ENCODE measurements at regions not wholly inside any gene's neighbourhood (a gene's known extent, or its start where the extent isn't known, plus 50 kb on each side); places are given as distances from the start of the nearest gene placed in this dataset.

GRCh38 chrX:39475372-39475771, 622.4 kb downstream of the BCOR start:
- Mint-ChIP-seq H3K27me3 (no peaks in the 10 kb centered on the region), H3K36me3 (ENCODE audit: insufficient read depth) (no peaks in the 10 kb centered on the region), H3K9me3 (ENCODE audit: low read depth) (peaks cover 26% of the 10 kb centered on the region), H3K27ac (peak overlapping the region; percentile 5), H3K4me3 (ENCODE audit: low read depth) (peak overlapping the region; percentile 17), H3K4me1 (ENCODE audit: low read depth) (peaks cover 28% of the 10 kb centered on the region)
- DNase-seq (ENCODE audit: low spot score, unreplicated experiment) = no peak
- no peak for TF ChIP-seq CTCF (IDR thresholded peaks at IDR 0.05; ENCODE audit: unreplicated experiment)

GRCh38 chrX:39476604-39477021, 621.1 kb downstream of the BCOR start:
- TF ChIP-seq CTCF (IDR thresholded peaks at IDR 0.05; ENCODE audit: unreplicated experiment) = no peak
- Mint-ChIP-seq H3K36me3 (ENCODE audit: insufficient read depth) (no peaks in the 10 kb centered on the region), H3K4me1 (ENCODE audit: low read depth) (peaks cover 28% of the 10 kb centered on the region), H3K27ac (peak overlapping the region; percentile 84), H3K27me3 (no peaks in the 10 kb centered on the region), H3K9me3 (ENCODE audit: low read depth) (peaks cover 24% of the 10 kb centered on the region), H3K4me3 (ENCODE audit: low read depth) (no peak overlapping the region)
- DNase-seq (ENCODE audit: low spot score, unreplicated experiment) = no peak

GRCh38 chrX:39477031-39477761, 620.6 kb downstream of the BCOR start:
- Mint-ChIP-seq H3K27me3 (no peaks in the 10 kb centered on the region), H3K36me3 (ENCODE audit: insufficient read depth) (no peaks in the 10 kb centered on the region), H3K4me1 (ENCODE audit: low read depth) (peaks cover 28% of the 10 kb centered on the region), H3K27ac (no peak overlapping the region), H3K4me3 (ENCODE audit: low read depth) (no peak overlapping the region), H3K9me3 (ENCODE audit: low read depth) (peaks cover 21% of the 10 kb centered on the region)
- peak; percentile 15 for DNase-seq (ENCODE audit: low spot score, unreplicated experiment)
- TF ChIP-seq CTCF (IDR thresholded peaks at IDR 0.05; ENCODE audit: unreplicated experiment) = peak; percentile 41

GRCh38 chrX:39477762-39478120, 620.0 kb downstream of the BCOR start:
- H3K36me3 Mint-ChIP-seq (ENCODE audit: insufficient read depth) = no peaks in the 10 kb centered on the region
- H3K4me3 Mint-ChIP-seq (ENCODE audit: low read depth) = no peak overlapping the region
- peaks cover 15% of the 10 kb centered on the region for H3K9me3 Mint-ChIP-seq (ENCODE audit: low read depth)
- TF ChIP-seq CTCF (IDR thresholded peaks at IDR 0.05; ENCODE audit: unreplicated experiment) = no peak
- H3K4me1 Mint-ChIP-seq (ENCODE audit: low read depth) = peaks cover 28% of the 10 kb centered on the region
- H3K27ac Mint-ChIP-seq = peak overlapping the region; percentile 86
- DNase-seq (ENCODE audit: low spot score, unreplicated experiment) = no peak
- H3K27me3 Mint-ChIP-seq = no peaks in the 10 kb centered on the region

GRCh38 chrX:39479856-39480255, 617.9 kb downstream of the BCOR start:
- Mint-ChIP-seq H3K4me3 (ENCODE audit: low read depth) (no peak overlapping the region), H3K9me3 (ENCODE audit: low read depth) (peaks cover 12% of the 10 kb centered on the region), H3K36me3 (ENCODE audit: insufficient read depth) (no peaks in the 10 kb centered on the region), H3K27me3 (no peaks in the 10 kb centered on the region), H3K27ac (no peak overlapping the region), H3K4me1 (ENCODE audit: low read depth) (peaks cover 22% of the 10 kb centered on the region)
- no peak for TF ChIP-seq CTCF (IDR thresholded peaks at IDR 0.05; ENCODE audit: unreplicated experiment)
- DNase-seq (ENCODE audit: low spot score, unreplicated experiment) = no peak
